Panc1 (cell line): ENCODE measurements at regions not wholly inside any gene's neighbourhood (a gene's known extent, or its start where the extent isn't known, plus 50 kb on each side); places are given as distances from the start of the nearest gene placed in this dataset.

ENCODE experiments used
- POLR2AphosphoS5 ChIP-seq: IDR thresholded peaks from 2 replicates; pipeline ENCODE4 v1.6.1; 2012; ENCODE audit warnings: mild to moderate bottlenecking, low read depth, low read length, moderate library complexity
- SIN3A ChIP-seq: IDR thresholded peaks from 2 replicates; pipeline ENCODE4 v1.6.1; 2012; ENCODE audit warnings: low read depth, mild to moderate bottlenecking, low read length, moderate library complexity, borderline replicate concordance; ENCODE audit not compliant: insufficient read depth
- TCF7L2 ChIP-seq: IDR thresholded peaks from 2 replicates; pipeline ENCODE4 v1.6.1; 2011; ENCODE audit warnings: mild to moderate bottlenecking, low read depth, low read length, inconsistent platforms
- TF ChIP-seq, protein P1 (sequence below): fragments of 450-650 bp; IDR thresholded peaks from 2 replicates; pipeline ENCODE4 v1.5.1; 2017; ENCODE audit warnings: mild to moderate bottlenecking
- TF ChIP-seq, protein P2 (sequence below), 2 experiments: IDR thresholded peaks; 2 replicates each; pipeline ENCODE4 v1.6.1; 2011 to 2012; ENCODE audit warnings: low read depth in 2 of 2, control low read depth in 1 of 2, low read length in 1 of 2, mild to moderate bottlenecking in 1 of 2, moderate library complexity in 1 of 2; ENCODE audit not compliant: insufficient read depth in 1 of 2

GRCh38 chr1:39107341-39108290 is 81.5 kb downstream of the NDUFS5 start:
- TF ChIP-seq, protein P1, sequence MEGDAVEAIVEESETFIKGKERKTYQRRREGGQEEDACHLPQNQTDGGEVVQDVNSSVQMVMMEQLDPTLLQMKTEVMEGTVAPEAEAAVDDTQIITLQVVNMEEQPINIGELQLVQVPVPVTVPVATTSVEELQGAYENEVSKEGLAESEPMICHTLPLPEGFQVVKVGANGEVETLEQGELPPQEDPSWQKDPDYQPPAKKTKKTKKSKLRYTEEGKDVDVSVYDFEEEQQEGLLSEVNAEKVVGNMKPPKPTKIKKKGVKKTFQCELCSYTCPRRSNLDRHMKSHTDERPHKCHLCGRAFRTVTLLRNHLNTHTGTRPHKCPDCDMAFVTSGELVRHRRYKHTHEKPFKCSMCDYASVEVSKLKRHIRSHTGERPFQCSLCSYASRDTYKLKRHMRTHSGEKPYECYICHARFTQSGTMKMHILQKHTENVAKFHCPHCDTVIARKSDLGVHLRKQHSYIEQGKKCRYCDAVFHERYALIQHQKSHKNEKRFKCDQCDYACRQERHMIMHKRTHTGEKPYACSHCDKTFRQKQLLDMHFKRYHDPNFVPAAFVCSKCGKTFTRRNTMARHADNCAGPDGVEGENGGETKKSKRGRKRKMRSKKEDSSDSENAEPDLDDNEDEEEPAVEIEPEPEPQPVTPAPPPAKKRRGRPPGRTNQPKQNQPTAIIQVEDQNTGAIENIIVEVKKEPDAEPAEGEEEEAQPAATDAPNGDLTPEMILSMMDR, result no peak
- TF ChIP-seq POLR2AphosphoS5, result no peak
- TF ChIP-seq SIN3A, result no peak
- TF ChIP-seq TCF7L2, result no peak
- TF ChIP-seq, protein P2, sequence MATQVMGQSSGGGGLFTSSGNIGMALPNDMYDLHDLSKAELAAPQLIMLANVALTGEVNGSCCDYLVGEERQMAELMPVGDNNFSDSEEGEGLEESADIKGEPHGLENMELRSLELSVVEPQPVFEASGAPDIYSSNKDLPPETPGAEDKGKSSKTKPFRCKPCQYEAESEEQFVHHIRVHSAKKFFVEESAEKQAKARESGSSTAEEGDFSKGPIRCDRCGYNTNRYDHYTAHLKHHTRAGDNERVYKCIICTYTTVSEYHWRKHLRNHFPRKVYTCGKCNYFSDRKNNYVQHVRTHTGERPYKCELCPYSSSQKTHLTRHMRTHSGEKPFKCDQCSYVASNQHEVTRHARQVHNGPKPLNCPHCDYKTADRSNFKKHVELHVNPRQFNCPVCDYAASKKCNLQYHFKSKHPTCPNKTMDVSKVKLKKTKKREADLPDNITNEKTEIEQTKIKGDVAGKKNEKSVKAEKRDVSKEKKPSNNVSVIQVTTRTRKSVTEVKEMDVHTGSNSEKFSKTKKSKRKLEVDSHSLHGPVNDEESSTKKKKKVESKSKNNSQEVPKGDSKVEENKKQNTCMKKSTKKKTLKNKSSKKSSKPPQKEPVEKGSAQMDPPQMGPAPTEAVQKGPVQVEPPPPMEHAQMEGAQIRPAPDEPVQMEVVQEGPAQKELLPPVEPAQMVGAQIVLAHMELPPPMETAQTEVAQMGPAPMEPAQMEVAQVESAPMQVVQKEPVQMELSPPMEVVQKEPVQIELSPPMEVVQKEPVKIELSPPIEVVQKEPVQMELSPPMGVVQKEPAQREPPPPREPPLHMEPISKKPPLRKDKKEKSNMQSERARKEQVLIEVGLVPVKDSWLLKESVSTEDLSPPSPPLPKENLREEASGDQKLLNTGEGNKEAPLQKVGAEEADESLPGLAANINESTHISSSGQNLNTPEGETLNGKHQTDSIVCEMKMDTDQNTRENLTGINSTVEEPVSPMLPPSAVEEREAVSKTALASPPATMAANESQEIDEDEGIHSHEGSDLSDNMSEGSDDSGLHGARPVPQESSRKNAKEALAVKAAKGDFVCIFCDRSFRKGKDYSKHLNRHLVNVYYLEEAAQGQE (IDR thresholded peaks at IDR 0.05; ENCODE audit: insufficient read depth in 1 of 2, low read depth in 2 of 2, low read length in 1 of 2), result no peak
